ENCODE measurements at regions not wholly inside any gene's neighbourhood (a gene's known extent, or its start where the extent isn't known, plus 50 kb on each side); places are given as distances from the start of the nearest gene placed in this dataset.

DNA sequence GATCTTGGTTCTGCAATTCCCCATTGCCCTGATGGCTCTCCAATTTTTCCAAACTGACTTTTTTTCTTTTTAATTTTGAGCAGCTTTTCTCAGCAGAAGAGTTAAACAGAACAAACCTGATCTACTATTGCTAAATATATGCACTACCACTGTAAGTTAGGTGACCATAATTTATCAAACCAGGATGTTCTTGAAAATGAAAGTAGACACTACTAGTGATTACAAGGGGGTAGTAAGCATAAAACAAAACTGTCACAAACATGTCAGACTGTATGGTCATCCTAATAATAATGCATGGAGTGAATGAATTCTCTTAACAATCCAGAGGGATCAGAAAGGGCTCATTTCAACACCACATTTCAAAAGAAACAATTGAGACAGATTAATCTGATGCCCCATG is 183.0 kb upstream of the FOXN3 start:
- CTCF ChIA-PET, result no interaction called here
- H3K36me3 ChIP-seq (ENCODE audit: control insufficient read depth in 2 of 3, insufficient read depth in 3 of 3, low read length in 3 of 3), result no peaks in the 10 kb centered on the region
- Mint-ChIP-seq H3K36me3 (peaks cover 13 to 76% (median 58%) of the 10 kb centered on the region in 5 donors), H3K4me3 (peak overlapping the region in 2 of 10 donors; percentile 42), H3K4me1 (peaks cover 22 to 63% (median 49%) of the 10 kb centered on the region in 7 donors), H3K27me3 (no peaks in the 10 kb centered on the region), H3K9me3 (peaks cover 6 to 44% (median 30%) of the 10 kb centered on the region in 11 donors), H3K27ac (peak overlapping the region in 4 of 9 donors; percentile 50 to 86 (median 60))
- H3K4me1 ChIP-seq (ENCODE audit: control insufficient read depth in 2 of 2, insufficient read depth in 2 of 2, low read length in 2 of 2), result peaks cover 13 to 26% of the 10 kb centered on the region in 2 donors
- POLR2A ChIA-PET, result interaction anchor here (0.7 to 1.9 kb wide), 2 partner anchors 13 to 26 kb away, joined by 3 to 6 read pairs; no protein-coding TSS in a partner anchor
- H3K4me3 ChIP-seq (ENCODE audit: low read length), result no peak overlapping the region
- no peaks in the 10 kb centered on the region for H3K27me3 ChIP-seq (ENCODE audit: control insufficient read depth in 2 of 2, insufficient read depth in 2 of 2, low read length in 2 of 2)
- H3K27ac ChIP-seq (ENCODE audit: low read depth, low read length), result no peak overlapping the region
- no peak for DNase-seq
- no peak for ATAC-seq
- H3K9me3 ChIP-seq (ENCODE audit: control insufficient read depth in 2 of 3, low read length in 3 of 3), result peaks cover 0 to 17% (median 0%) of the 10 kb centered on the region in 3 experiments
- intact Hi-C loops (cut with micrococcal nuclease), result loop anchor here in 1 of 2 donors (2.0 kb wide), 1 partner anchor 15 kb away; no protein-coding TSS in a partner anchor

DNA sequence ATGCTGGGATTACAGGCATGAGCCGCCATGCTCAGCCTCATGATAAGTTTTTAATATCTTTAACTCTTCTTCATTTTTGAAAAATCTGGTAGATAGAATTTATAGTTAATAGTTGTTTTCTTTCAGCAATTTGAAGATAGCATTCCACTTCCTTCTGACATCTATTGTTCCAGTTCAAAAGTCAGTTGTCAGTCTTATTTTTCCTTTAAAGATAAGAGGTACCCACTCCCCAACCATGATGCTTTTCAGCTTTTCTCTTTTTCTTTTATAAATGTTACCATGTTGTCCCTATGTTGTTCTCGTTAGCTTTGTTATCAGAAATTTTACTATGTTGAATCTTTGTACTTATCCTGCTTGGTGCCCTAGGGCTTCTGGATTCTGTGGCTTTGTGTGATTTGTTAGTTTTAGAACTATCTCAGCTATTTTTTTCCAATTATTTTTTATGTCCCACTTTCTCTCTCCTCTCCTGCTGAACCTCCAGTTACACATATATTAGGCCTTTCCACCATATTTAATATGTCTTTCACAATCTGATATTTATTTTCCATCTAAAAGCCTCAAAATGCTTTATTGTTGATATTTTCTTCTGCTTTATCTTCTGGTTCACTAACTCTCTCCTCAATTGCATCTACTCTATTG is 181.6 kb upstream of the FOXN3 start:
- H3K4me3 Mint-ChIP-seq, result no peak overlapping the region

GRCh38 chr14:89592961-89593360 is 175.9 kb upstream of the FOXN3 start:
- no peaks in the 10 kb centered on the region for H3K27me3 Mint-ChIP-seq
- Histone ChIP-seq H3K27ac (ENCODE audit: low read depth, low read length) (no peak overlapping the region), H3K4me3 (ENCODE audit: low read length) (no peak overlapping the region), H3K27me3 (ENCODE audit: control insufficient read depth in 2 of 2, insufficient read depth in 2 of 2, low read length in 2 of 2) (no peaks in the 10 kb centered on the region), H3K4me1 (ENCODE audit: control insufficient read depth in 2 of 2, insufficient read depth in 2 of 2, low read length in 2 of 2) (peaks cover 9 to 13% of the 10 kb centered on the region in 2 donors), H3K9me3 (ENCODE audit: control insufficient read depth in 2 of 3, low read length in 3 of 3) (peaks cover 0 to 11% (median 0%) of the 10 kb centered on the region in 3 experiments), H3K36me3 (ENCODE audit: control insufficient read depth in 2 of 3, insufficient read depth in 3 of 3, low read length in 3 of 3) (peaks cover 0 to 5% (median 0%) of the 10 kb centered on the region in 3 experiments)
- H3K9me3 Mint-ChIP-seq, result peaks cover 5 to 44% (median 22%) of the 10 kb centered on the region in 11 donors
- ATAC-seq (no peak), DNase-seq (no peak)
- CTCF ChIA-PET, result no interaction called here
- H3K4me3 Mint-ChIP-seq, result peak overlapping the region in 4 of 10 donors; percentile 6 to 28 (median 11)
- POLR2A ChIA-PET, result interaction anchor here (1.6 kb wide), 1 partner anchor 11 kb away, joined by 5 read pairs; no protein-coding TSS in a partner anchor
- H3K27ac Mint-ChIP-seq, result peak overlapping the region in 5 of 9 donors; percentile 1 to 53 (median 29)
- H3K36me3 Mint-ChIP-seq, result peaks cover 13 to 83% (median 72%) of the 10 kb centered on the region in 5 donors
- peaks cover 38 to 65% (median 59%) of the 10 kb centered on the region in 7 donors for H3K4me1 Mint-ChIP-seq
- intact Hi-C loops (cut with micrococcal nuclease), result no loop called here

More for the DNA sequence above, 181.6 kb upstream of the FOXN3 start:
- DNase-seq, result peak in 2 of 9 donors; percentile 24 to 35
- Mint-ChIP-seq H3K27ac (peak overlapping the region in 3 of 9 donors; percentile 14 to 52 (median 43)), H3K4me1 (peaks cover 9 to 49% (median 35%) of the 10 kb centered on the region in 7 donors), H3K36me3 (peaks cover 13 to 78% (median 61%) of the 10 kb centered on the region in 5 donors), H3K27me3 (no peaks in the 10 kb centered on the region), H3K9me3 (peaks cover 6 to 48% (median 32%) of the 10 kb centered on the region in 11 donors)
- Histone ChIP-seq H3K4me3 (ENCODE audit: low read length) (no peak overlapping the region), H3K9me3 (ENCODE audit: control insufficient read depth in 2 of 3, low read length in 3 of 3) (peaks cover 0 to 17% (median 0%) of the 10 kb centered on the region in 3 experiments), H3K36me3 (ENCODE audit: control insufficient read depth in 2 of 3, insufficient read depth in 3 of 3, low read length in 3 of 3) (peaks cover 0 to 5% (median 0%) of the 10 kb centered on the region in 3 experiments), H3K27me3 (ENCODE audit: control insufficient read depth in 2 of 2, insufficient read depth in 2 of 2, low read length in 2 of 2) (no peaks in the 10 kb centered on the region), H3K27ac (ENCODE audit: low read depth, low read length) (no peak overlapping the region), H3K4me1 (ENCODE audit: control insufficient read depth in 2 of 2, insufficient read depth in 2 of 2, low read length in 2 of 2) (peaks cover 3 to 17% of the 10 kb centered on the region in 2 donors)
- no peak for ATAC-seq
- intact Hi-C loops (cut with micrococcal nuclease), result no loop called here
- ChIA-PET CTCF (interaction anchor here (0.6 to 1.8 kb wide), 2 partner anchors 11 to 131 kb away, joined by 3 to 4 read pairs; no protein-coding TSS in a partner anchor), POLR2A (interaction anchor here (0.7 to 1.9 kb wide), 3 partner anchors 11 to 42 kb away, joined by 4 to 7 read pairs (median 6); no protein-coding TSS in a partner anchor)

GRCh38 chr14:89589400-89590118 is 172.5 kb upstream of the FOXN3 start:
- CTCF ChIA-PET, result no interaction called here
- Mint-ChIP-seq H3K4me3 (peak overlapping the region in 6 of 10 donors; percentile 19 to 62 (median 44)), H3K36me3 (peaks cover 9 to 72% (median 61%) of the 10 kb centered on the region in 5 donors), H3K9me3 (peaks cover 5 to 27% (median 14%) of the 10 kb centered on the region in 11 donors), H3K27ac (peak overlapping the region in 8 of 9 donors; percentile 11 to 82 (median 62)), H3K4me1 (peaks cover 57 to 87% (median 79%) of the 10 kb centered on the region in 7 donors), H3K27me3 (no peaks in the 10 kb centered on the region)
- peaks cover 0 to 3% (median 0%) of the 10 kb centered on the region in 3 experiments for H3K36me3 ChIP-seq (ENCODE audit: control insufficient read depth in 2 of 3, insufficient read depth in 3 of 3, low read length in 3 of 3)
- POLR2A ChIA-PET, result interaction anchor here (0.8 to 1.5 kb wide), 2 partner anchors 26 to 29 kb away, joined by 3 to 4 read pairs; no protein-coding TSS in a partner anchor
- H3K27me3 ChIP-seq (ENCODE audit: control insufficient read depth in 2 of 2, insufficient read depth in 2 of 2, low read length in 2 of 2), result no peaks in the 10 kb centered on the region
- no peak overlapping the region for H3K27ac ChIP-seq (ENCODE audit: low read depth, low read length)
- ATAC-seq (peak; percentile 76), DNase-seq (no peak)
- intact Hi-C loops (cut with micrococcal nuclease), result no loop called here
- H3K4me3 ChIP-seq (ENCODE audit: low read length), result no peak overlapping the region
- peaks cover 9 to 29% of the 10 kb centered on the region in 2 donors for H3K4me1 ChIP-seq (ENCODE audit: control insufficient read depth in 2 of 2, insufficient read depth in 2 of 2, low read length in 2 of 2)
- H3K9me3 ChIP-seq (ENCODE audit: control insufficient read depth in 2 of 3, low read length in 3 of 3), result peaks cover 0 to 12% (median 0%) of the 10 kb centered on the region in 3 experiments

- ATAC-seq, result no peak
- H3K4me1 ChIP-seq (ENCODE audit: control insufficient read depth in 2 of 2, insufficient read depth in 2 of 2, low read length in 2 of 2), result peaks cover 9 to 29% of the 10 kb centered on the region in 2 donors
- peaks cover 57 to 88% (median 79%) of the 10 kb centered on the region in 7 donors for H3K4me1 Mint-ChIP-seq
- no peaks in the 10 kb centered on the region for H3K27me3 ChIP-seq (ENCODE audit: control insufficient read depth in 2 of 2, insufficient read depth in 2 of 2, low read length in 2 of 2)
- H3K4me3 ChIP-seq (ENCODE audit: low read length), result no peak overlapping the region
- H3K4me3 Mint-ChIP-seq, result peak overlapping the region in 3 of 10 donors; percentile 2 to 54 (median 50)
- POLR2A ChIA-PET, result interaction anchor here (0.7 to 1.5 kb wide), 3 partner anchors 9 to 29 kb away, joined by 3 to 4 read pairs (median 3); no protein-coding TSS in a partner anchor
- peaks cover 0 to 12% (median 0%) of the 10 kb centered on the region in 3 experiments for H3K9me3 ChIP-seq (ENCODE audit: control insufficient read depth in 2 of 3, low read length in 3 of 3)
- H3K36me3 ChIP-seq (ENCODE audit: control insufficient read depth in 2 of 3, insufficient read depth in 3 of 3, low read length in 3 of 3), result no peaks in the 10 kb centered on the region
- H3K36me3 Mint-ChIP-seq, result peaks cover 9 to 65% (median 54%) of the 10 kb centered on the region in 5 donors
- H3K27ac ChIP-seq (ENCODE audit: low read depth, low read length), result no peak overlapping the region
- H3K9me3 Mint-ChIP-seq, result peaks cover 5 to 23% (median 12%) of the 10 kb centered on the region in 11 donors
- peak overlapping the region in 6 of 9 donors; percentile 25 to 85 (median 50) for H3K27ac Mint-ChIP-seq
- no peaks in the 10 kb centered on the region for H3K27me3 Mint-ChIP-seq
- no peak for DNase-seq
- CTCF ChIA-PET, result no interaction called here
- intact Hi-C loops (cut with micrococcal nuclease), result no loop called here
Observed at GRCh38 chr14:89588840-89589296, 171.8 kb upstream of the FOXN3 start.

DNA sequence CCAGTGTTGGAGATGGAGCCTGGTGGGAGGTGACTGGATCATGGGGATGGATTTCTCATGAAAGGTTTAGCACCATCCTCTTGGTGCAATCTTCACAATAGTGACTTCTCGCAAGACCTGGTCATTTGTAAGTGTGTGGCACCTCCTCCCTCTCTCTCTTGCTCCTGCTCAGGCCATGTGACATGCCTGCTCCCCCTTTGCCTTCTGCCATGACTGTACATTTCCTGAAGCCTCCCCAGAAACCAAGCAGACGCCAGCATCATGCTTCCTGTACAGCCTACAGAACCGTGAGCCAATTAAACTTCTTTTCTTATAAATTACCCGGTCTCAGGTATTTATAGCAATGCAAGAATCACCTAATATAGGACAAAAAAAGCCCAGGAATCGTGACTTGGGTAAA is 171.0 kb upstream of the FOXN3 start:
- ChIA-PET CTCF (no interaction called here), POLR2A (no interaction called here)
- H3K27me3 Mint-ChIP-seq, result no peaks in the 10 kb centered on the region
- no peaks in the 10 kb centered on the region for H3K36me3 ChIP-seq (ENCODE audit: control insufficient read depth in 2 of 3, insufficient read depth in 3 of 3, low read length in 3 of 3)
- no peaks in the 10 kb centered on the region for H3K27me3 ChIP-seq (ENCODE audit: control insufficient read depth in 2 of 2, insufficient read depth in 2 of 2, low read length in 2 of 2)
- no peak overlapping the region for H3K27ac ChIP-seq (ENCODE audit: low read depth, low read length)
- peak overlapping the region in 4 of 9 donors; percentile 25 to 71 (median 64) for H3K27ac Mint-ChIP-seq
- H3K9me3 Mint-ChIP-seq, result peaks cover 5 to 23% (median 12%) of the 10 kb centered on the region in 11 donors
- H3K4me1 Mint-ChIP-seq, result peaks cover 57 to 90% (median 84%) of the 10 kb centered on the region in 7 donors
- H3K4me3 Mint-ChIP-seq, result peak overlapping the region in 2 of 10 donors; percentile 28 to 54
- peaks cover 9 to 29% of the 10 kb centered on the region in 2 donors for H3K4me1 ChIP-seq (ENCODE audit: control insufficient read depth in 2 of 2, insufficient read depth in 2 of 2, low read length in 2 of 2)
- H3K9me3 ChIP-seq (ENCODE audit: control insufficient read depth in 2 of 3, low read length in 3 of 3), result peaks cover 0 to 11% (median 0%) of the 10 kb centered on the region in 3 experiments
- peaks cover 9 to 64% (median 58%) of the 10 kb centered on the region in 5 donors for H3K36me3 Mint-ChIP-seq
- intact Hi-C loops (cut with micrococcal nuclease), result no loop called here
- DNase-seq (no peak), ATAC-seq (no peak)
- no peak overlapping the region for H3K4me3 ChIP-seq (ENCODE audit: low read length)

Data from naive thymus-derived CD4-positive, alpha-beta T cell (primary cell).